HG03139 (cell line): ENCODE measurements at regions not wholly inside any gene's neighbourhood (a gene's known extent, or its start where the extent isn't known, plus 50 kb on each side); places are given as distances from the start of the nearest gene placed in this dataset.
"Not testable (repeated sequence)": the region's sequence is repeated elsewhere in the genome, so short reads cannot be mapped to it uniquely, and the experiment has no call there.

Experiments used
- ATAC-seq: cut with Tn5 transposase; IDR thresholded peaks from one replicate; pipeline ENCODE4 v1.9.1; 2021; ENCODE audit not compliant: unreplicated experiment

DNA sequence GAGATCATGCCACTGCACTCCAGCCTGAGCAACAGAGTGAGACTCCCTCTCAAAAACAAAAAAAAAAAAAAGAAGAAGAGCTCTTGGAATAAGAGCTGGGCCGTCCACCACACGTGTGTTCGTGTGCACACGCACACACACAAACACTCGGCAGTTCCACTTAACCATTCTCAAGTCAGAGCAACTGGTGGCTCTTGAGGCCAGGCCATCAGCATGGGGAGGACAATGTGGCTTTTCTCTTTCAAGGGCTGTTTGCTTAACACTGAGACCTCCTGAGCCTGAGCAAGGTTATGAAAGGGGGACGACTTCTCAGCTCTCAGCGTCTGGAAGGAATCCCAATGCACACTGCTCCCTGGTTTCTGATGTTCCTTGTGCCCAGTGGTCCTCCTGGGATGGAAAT, 444.9 kb downstream of the SOX9 start:
- no peak for ATAC-seq

DNA sequence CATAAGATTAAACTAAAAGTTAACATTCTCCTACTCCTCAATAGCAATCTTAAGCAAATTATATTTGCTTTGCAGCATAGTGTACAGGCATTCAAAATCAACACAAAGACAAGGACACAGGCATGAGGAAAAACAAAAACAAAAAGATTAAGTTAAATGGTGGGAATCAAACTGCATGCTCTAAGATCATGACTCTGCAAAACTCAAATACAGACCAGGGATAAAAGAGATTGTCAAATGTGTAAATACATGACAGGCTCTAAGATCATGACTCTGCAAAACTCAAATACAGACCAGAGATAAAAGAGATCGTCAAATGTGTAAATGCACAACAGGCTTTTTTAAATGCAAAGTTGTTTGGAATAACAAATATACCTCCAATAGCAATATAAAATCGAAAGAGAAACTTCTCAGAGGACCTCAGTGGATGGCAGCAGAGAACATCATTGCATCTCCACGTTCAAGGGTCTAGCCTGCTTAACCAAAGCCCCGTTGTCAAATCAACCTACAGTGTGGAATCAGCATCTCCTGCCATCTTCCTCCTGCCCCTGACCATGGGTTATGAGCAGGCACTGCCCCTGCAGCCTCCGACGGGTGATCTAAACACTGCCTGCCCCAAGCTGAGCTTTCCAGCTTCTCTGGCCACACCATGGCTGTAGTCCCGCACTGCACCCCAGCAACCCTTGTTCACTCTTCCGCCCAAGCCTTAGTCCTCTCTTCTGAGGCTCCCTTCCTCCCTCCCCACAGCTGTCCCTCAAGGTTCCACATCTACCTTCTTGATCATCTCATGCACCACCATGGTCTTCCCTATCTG, 446.1 kb downstream of the SOX9 start:
- no peak for ATAC-seq

DNA sequence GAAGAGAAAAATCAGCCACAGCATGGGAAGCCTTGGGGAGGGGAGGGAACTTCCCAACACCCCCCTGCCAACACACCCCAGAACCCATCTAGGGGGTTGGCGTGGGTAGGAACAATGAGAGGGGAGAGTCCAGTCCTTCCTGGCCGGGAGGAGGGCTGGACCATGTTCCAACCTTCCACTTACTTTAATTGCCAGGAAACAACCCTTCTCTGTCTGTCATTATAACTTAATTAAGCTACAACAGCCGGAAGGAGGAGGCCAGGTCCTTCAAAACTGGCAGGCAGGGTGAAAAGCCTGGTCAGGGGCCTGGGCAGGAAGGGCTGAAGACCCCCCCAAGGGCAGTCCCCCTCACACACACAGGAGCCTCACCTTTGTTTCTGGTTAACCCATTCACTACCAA, 447.0 kb downstream of the SOX9 start:
- ATAC-seq, result no peak

DNA sequence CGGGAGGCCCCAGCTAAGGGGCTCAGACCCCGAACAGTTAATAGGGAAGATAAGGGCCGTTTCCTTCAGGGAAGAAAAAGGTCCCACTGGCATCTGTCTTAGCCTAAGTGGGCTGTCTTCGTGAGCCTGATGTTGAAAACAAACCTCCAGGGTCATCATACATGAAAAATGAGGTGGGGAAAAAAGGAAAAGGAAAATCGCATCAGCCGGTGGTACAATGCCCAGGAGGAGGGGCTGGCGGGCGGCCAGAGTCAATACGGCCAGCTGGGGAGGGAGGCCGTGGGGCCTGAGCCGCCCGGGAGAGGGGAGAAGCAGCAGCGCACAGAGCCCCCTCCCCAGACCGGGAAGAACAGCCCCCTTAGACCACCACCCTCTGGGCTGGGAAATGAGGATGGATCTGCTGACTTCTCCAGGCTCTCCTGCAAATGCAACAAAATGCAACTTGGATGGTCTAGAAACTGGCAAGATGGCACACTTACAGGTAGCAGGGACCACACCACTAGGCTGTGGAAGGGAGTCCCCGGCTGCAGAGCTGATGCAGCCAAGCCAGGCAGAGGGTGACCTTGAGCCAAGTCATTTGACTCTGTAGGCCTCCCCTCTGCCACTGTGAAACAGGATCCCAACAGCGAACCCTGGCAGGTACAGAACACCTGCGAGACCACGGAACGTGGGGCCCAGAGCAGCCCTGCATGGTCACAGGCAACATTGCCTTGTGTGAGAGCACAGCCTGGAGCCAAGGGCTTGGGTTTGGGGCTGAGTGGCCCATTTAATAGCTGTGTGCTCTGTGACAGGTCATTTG, 448.5 kb downstream of the SOX9 start:
- ATAC-seq, result no peak

DNA sequence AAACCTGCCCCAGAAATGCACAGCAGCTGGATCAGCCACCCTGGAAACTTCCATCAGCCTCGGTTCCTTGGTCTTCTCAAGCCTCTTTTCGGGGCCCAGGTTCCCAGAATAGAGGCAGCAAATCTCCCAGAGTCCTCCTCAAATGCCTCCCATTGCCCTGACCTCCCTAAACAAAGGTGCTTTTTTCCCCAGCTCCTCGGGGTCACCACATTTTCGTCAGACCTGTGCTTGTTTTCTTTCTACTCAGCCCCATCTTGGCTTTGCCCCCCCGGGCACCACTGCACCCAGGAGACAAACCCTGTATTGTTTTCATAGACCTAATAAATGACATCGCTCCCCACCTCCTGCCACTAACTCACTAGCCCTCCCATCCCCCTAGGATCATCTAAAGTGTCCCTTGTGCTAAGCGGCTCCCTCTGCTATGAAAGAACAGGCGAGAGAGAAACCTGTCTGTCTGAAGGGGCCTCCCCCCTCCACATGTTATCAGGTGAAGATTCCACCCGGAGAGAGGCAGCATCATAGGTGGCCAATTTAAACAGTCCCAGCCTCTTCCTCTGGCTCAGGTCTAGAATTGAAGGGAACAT, 451.1 kb downstream of the SOX9 start:
- no peak for ATAC-seq

DNA sequence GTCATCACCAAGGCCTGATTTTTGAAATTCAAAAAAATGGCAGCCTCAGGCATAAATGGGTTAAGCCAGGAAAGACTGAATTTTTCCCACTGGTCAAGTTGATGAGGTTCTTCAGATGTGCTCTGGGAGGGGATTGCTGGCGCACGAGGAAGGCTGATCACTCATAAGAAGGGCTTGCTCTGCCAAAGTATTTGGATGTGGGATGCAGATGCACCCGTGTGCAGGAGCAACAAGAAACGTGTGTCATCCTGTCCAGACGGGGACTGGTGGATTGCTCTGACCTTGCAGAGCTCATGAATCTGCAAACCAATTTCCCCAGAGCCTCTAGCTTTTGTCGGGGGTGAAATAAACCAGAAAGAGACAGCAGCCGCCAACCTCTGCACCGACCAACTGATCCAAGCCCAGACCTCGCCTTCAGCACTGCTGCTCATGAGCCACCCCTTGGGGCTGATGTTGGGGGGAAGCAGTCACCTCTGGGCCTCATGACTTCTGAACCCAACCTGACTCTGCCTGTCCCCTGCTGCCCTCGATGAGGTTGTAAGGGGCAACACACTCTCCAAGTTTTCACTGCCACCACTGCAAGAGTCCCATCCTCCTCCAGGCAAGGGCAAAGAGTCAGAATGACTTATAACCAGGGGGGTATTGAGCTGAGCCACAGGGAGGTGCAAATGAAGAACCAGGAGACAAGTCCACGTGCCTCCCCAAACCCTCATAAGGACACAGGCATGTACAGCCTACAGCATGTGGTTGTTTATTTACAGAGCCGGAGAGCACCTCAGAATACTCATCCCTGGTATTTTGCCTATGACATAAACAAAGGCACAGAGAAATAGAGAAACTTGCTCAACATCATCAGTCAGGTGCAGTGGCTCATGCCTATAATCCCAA, 452.0 kb downstream of the SOX9 start:
- no peak for ATAC-seq

DNA sequence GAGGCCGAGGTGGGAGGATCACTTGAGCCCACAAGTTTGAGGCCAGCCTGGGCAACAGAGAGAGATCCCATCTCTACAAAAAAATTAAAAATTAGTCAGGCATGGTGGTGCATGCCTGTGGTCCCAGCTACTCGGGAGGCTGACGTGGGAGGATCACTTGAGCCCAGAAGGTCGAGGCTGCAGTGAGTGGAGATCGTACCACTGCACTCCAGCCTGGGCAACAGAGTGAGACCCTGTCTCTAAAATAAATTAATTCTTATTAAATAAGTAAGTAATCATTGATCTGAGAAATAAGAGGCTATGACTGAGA, 452.6 kb downstream of the SOX9 start:
- not testable (repeated sequence) for ATAC-seq

DNA sequence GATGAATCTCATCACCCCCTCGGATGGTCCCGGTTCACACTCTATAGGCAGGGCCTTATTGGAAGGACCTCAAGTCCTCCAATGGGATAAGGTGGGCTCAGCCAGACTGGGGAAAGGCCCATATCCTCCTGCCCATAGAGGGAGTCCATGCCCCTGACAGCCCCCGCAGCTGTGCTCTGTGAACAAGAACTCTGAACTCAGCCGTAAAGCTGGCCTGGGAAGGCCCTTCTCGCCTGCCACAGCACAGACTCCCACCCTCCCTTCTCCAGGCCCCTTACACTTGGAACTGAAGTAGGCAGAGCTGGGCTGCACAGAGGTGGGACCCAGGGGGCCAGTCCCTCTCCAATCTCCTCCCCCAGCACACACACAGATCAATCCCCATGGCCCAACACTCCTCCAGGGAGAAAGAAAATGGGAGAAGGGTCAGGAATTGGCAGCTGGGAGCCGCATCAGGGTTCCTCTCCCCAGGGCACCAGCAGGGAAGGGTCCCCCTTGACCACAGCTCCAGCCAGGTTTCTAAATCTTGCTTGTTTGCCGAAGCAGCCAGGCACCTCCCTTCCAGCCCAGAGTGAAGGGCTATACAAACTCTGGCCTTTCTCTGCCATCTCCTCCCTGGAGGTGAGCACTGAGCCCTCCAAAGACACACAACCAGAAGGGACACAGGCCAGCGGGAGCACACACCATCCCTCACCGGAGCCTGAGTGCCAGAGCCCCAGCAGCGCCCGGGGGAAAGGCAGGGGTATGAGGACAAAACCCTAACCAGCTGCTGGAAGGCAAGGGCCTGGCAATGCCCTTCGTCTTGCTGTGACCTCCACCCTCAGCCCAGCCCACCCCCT, 454.1 kb downstream of the SOX9 start:
- ATAC-seq, result no peak

DNA sequence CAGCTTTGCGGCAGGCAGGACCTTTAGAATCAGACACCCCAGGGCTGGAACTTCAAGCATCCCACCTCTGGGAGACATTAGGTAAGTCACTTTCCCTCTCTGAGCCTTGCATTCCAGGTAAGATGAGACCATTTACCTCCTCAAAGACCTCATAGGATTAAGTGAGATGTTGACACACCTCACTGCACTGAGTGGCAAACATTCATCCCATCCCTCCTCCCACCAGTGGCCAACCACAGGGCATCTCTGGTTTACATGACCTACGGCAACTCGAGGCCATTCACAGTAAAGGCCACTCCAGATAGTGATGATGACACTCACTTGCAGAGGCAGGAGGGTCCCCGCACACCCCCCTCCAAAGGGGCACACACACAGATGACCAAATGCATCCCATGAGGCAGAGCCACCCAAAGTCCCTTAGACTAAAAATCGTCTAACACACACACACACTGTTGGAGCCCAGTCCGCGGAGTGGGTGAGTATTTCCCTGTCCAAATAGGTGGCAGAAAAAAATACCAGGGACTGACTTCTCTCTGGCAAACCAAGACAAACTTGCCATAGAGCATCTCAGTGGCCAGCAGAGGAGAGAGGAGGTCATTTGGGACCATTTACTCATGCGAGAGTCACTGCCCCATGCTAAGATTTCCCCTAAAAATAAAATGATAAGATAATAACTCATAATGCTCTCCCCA, 454.9 kb downstream of the SOX9 start:
- ATAC-seq, result no peak

DNA sequence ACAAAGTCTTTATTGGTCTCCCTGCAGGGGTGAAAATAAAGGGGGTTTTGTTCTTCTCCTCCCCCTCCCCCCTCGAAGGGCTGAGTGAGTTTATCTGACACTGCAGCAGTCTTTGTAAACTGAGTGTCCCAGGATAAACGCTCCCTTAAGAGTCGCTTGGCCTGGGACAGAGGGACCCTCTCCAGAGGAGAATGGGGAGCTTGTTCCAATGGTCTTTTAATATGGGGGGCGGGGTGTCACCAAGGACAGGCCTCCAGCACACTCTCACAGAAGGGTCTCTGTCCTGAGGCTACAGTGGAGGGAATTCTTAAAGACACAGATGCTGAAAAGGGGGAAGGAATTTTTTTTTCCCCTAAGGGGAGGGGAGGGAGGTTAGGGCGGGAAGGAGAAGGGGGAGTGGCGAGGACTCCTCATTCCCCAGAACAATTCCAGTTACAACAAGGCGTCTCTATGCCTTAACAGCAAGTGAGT, 455.5 kb downstream of the SOX9 start:
- ATAC-seq, result no peak

DNA sequence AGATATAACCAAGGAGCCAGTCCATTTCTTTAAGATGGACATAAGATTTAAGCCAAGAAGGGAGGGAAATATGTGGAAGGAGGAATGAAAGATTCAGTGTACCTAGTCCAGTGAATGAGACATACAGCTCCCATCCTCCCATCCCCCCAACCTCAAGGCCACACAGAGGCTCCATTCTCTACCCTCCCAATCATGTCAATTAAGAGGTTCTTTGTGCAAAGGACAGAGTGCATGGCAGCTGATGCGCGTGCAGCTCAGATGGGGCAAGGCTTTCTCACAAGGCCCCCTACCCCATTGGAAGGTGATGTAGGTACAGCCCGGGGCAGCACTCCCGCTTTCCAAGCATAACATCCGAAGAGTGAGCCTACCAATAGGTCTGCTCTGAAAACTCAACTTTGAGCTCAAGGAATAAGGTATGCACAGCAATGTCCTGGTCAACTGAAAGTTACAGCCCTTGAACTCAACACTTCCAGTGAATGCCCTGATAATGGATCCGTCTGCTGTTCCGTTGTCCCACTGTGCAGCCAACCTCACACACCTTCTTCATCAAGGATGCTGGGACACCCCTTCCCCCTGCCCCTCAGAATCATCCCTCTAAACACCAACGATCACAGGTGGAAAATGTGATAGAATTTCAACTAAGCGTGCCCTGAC, 458.1 kb downstream of the SOX9 start:
- ATAC-seq, result no peak

DNA sequence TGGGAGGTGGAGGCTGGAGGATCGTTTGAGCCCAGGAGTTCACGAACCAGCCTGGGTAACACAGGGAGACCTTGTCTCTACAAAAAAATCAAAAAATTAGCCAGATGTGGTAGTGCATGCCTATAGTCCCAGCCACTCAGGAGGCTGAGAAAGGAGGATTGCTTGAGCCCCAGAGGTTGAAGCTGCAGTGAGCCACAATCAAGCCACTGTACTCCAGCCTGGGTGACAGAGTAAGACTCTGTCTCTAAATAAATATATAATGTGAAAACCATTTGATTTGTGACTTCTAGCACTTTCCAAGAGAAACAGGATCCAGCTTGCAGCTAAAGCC, 459.1 kb downstream of the SOX9 start:
- ATAC-seq, result no peak

DNA sequence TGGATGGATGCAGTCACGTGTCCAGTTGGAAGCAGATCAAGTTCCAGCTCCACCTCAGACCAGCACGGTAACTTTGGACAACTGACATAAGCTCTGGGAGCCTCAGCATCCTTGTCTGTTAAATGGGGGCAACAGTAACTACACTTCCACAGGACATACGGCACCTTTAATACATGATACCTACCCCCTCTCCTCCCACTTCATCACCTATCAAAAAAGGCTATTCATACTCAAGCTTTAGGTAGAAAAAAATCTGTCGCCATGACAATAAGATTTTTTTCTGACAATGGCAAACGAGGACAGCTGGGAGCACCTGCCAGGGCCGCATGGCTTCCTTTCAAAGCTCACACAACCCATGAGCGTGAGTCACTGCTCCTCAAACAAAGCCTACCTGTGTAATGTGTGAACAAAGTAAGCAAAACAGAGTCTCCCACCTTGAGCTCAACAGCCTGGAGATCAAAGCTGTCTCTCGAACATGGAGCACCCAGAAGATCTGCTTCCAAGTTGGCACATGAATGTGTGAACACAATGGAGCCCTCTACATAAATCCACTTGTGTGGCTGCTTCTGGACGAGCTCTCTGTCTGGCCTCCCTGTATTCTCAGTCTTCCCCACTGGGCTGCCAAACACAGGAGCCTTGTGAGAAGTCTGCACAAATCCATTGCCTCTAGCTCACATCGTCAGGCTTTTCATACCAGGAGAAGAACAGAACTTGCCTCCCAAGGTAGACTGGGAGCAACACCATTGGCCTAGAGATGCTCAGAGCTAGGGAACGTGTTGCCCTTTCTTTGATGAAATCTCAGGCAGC, 459.7 kb downstream of the SOX9 start:
- no peak for ATAC-seq

DNA sequence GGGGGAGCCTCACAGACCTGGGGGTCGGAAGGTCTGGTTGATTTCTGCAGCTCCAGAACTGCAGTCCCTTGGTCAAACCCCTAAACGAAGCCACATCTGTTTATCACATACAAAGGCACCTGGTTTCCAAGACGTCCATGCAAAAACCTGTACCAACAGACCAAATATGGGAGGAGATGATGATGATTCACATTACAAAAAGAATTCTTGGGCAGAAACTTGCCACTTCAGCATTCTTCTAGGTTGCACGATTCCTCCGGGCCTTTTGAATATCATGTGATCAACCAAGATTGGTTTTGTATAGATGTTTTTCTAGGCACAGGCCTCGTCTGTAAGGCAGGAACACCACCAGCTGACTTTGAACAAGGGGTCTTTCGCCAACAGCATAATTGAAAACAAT, 466.3 kb downstream of the SOX9 start:
- ATAC-seq, result no peak

DNA sequence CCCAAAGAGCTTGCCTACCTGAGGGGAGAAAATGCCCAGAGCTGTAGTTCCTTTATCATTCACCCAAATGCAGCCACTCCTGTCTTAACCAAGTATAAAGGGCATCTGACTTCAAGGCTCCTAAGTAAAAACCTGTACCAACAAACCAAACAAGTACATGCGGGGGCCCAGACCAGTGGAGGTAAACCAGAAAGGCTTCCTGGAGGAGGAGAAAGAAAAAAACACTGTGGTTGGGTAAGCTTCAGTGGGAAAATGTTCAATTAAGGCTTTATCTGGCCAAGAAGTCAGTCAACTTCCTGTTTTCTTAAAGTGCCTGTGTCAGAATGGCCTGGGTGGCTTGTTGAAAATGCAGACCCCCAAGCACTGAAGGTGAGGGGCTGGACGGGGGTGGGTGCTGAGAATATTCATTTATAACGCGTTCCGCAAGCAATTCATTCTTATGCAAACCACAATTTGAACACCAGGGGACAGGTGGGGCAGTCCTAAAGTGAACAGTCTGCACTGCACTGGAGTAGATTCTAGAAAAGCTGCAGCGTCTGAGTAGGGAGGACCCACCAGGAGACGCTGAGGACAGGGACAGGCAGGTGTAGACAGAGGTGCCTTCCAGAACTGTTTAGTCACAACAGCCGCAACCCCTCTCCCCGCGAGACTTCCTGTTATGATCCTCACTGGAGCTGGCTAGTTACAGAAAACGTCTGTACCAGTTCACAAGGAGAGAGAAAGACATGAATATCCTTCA, 467.1 kb downstream of the SOX9 start:
- no peak for ATAC-seq

DNA sequence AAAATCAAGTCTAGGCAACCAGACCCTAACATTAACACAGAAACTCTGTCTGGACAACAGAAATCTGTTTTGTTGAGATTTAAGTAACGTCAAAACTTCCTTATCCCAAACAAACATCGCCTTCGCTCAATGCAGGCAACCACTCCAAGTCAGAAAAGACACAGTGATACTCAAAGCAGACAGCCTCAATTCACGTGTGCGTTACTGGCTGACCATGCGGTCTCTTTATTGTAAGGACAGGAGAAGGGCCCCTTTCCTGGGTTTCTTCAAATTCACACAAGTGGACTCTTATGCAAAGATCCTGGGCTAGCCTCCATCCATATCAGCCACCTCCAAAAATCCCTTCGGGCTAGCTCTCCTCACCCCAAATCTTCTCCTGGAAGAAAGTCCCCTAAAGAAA, 467.7 kb downstream of the SOX9 start:
- no peak for ATAC-seq

DNA sequence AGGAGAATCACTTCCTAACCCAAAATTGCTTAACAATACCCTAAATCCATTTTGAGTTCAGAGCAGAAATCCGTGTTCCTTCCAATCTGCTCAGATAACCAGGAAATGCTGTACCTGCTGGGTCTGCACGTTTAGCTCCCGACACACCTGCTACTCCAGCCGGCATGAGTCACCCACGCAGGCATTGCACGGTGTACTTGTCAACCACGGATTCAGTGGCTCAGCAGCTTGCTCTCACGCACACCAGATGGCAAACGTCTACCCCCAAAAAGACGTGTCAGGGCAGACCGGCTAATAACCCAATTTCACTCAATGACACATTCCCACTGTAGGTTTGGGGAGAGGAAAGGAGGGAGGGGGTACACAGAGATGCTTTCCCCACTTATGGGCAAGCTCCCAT, 468.1 kb downstream of the SOX9 start:
- no peak for ATAC-seq

DNA sequence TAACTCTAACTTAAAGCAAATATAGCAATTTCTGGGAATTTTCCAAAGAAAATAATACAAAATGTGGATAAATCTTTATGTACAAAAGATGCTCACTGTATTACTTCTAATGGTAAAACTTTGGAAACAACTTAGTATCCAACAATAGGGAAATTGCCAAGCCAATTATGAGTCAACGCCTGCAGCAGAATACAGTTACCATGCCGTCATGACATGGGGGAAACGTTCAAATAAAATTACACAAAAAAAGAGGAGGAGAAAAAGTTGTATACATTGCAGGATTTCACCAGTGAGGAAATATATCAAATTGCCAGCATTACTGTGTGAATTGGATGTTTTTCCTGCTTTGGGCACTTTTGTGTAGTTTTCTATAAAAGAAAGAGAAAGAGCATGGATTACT, 469.6 kb downstream of the SOX9 start:
- no peak for ATAC-seq
